Suprapubic skin (tissue), 3 donors: ENCODE measurements at regions not wholly inside any gene's neighbourhood (a gene's known extent, or its start where the extent isn't known, plus 50 kb on each side); places are given as distances from the start of the nearest gene placed in this dataset.

Experiments
- CTCF ChIP-seq, 2 donors: fragments of 200-600 bp in 1 of 2; fragments of 450-650 bp in 1 of 2; sonication (generic) in 1 of 2; IDR thresholded peaks; one replicate each; pipeline ENCODE4 v1.5.1; 2016 to 2019; ENCODE audit warnings: antibody characterized with exemption in 2 of 2, mild to moderate bottlenecking in 1 of 2, moderate library complexity in 1 of 2
- POLR2A ChIP-seq, 2 donors: fragments of 450-650 bp; IDR thresholded peaks; one replicate each; pipeline ENCODE4 v1.6.1; 2017; ENCODE audit warnings: antibody characterized with exemption in 2 of 2, mild to moderate bottlenecking in 2 of 2, moderate library complexity in 2 of 2

GRCh38 chr4:11214281-11214680, 214.4 kb downstream of the HS3ST1 start:
- TF ChIP-seq POLR2A (IDR thresholded peaks at IDR 0.05), result no peak
- no peak for TF ChIP-seq CTCF (IDR thresholded peaks at IDR 0.05)
